ENCODE measurements at regions not wholly inside any gene's neighbourhood (a gene's known extent, or its start where the extent isn't known, plus 50 kb on each side); places are given as distances from the start of the nearest gene placed in this dataset.

GRCh38 chr21:35982717-35983116, 77.6 kb downstream of the SETD4 start:
- CTCF ChIA-PET = interaction anchor here (0.5 to 1.3 kb wide), 2 partner anchors 143 to 762 kb away, joined by 4 to 5 read pairs; no protein-coding TSS in a partner anchor
- TF ChIP-seq ZNF518A (tag by site-specific recombination; conservative IDR thresholded peaks at IDR 0.05; ENCODE audit: low read depth) (no peak), PRDM10 (tag by site-specific recombination; IDR thresholded peaks at IDR 0.05) (no peak), KLF7 (tag by site-specific recombination; IDR thresholded peaks at IDR 0.05; ENCODE audit: borderline replicate concordance) (no peak), ZNF76 (tag by site-specific recombination; IDR thresholded peaks at IDR 0.05; ENCODE audit: borderline replicate concordance, low read depth) (no peak), ZNF510 (tag by site-specific recombination; IDR thresholded peaks at IDR 0.05; ENCODE audit: insufficient replicate concordance) (no peak), ZNF16 (tag by site-specific recombination; IDR thresholded peaks at IDR 0.05; ENCODE audit: low read depth) (no peak), TSHZ1 (tag by site-specific recombination; IDR thresholded peaks at IDR 0.05; ENCODE audit: borderline replicate concordance) (no peak), TCF7L2 (IDR thresholded peaks at IDR 0.05; ENCODE audit: borderline replicate concordance, low read depth, low read length) (no peak), ZFHX2 (tag by site-specific recombination; conservative IDR thresholded peaks at IDR 0.05) (no peak), GLI4 (tag by site-specific recombination; IDR thresholded peaks at IDR 0.05) (no peak), ZNF23 (tag by site-specific recombination; IDR thresholded peaks at IDR 0.05; ENCODE audit: borderline replicate concordance) (no peak)

GRCh38 chr21:35981514-35982070, 78.7 kb downstream of the SETD4 start:
- ChIA-PET POLR2A (no interaction called here), CTCF (interaction anchor here (1.3 kb wide), 1 partner anchor 144 kb away, joined by 4 read pairs; no protein-coding TSS in a partner anchor)
- H3K4me3 ChIP-seq (ENCODE audit: low read depth, low read length) = no peak overlapping the region
- H3K9me3 ChIP-seq (ENCODE audit: control insufficient read depth, insufficient read depth, low read depth, low read length) = no peaks in the 10 kb centered on the region
- H3K36me3 ChIP-seq (ENCODE audit: control insufficient read depth in 2 of 2, insufficient read depth in 1 of 2, low read length in 2 of 2) = no peaks in the 10 kb centered on the region
- TF ChIP-seq ZNF133 (tag by site-specific recombination; IDR thresholded peaks at IDR 0.05) (no peak), IKZF3 (tag by site-specific recombination; IDR thresholded peaks at IDR 0.05) (no peak), ZNF23 (tag by site-specific recombination; IDR thresholded peaks at IDR 0.05; ENCODE audit: borderline replicate concordance) (no peak), OSR2 (tag by site-specific recombination; IDR thresholded peaks at IDR 0.05) (no peak), ZNF488 (tag by site-specific recombination; IDR thresholded peaks at IDR 0.05) (no peak), ZNF843 (tag by site-specific recombination; IDR thresholded peaks at IDR 0.05) (no peak), ZNF311 (tag by site-specific recombination; IDR thresholded peaks at IDR 0.05; ENCODE audit: borderline replicate concordance) (no peak), ATF2 (tag by site-specific recombination; IDR thresholded peaks at IDR 0.05; ENCODE audit: low read depth) (no peak)
- H3K4me1 ChIP-seq (ENCODE audit: control insufficient read depth, insufficient read depth, low read length) = no peaks in the 10 kb centered on the region
- no peak overlapping the region for H3K27ac ChIP-seq (ENCODE audit: extremely low read depth, low read depth, low read length)

More at GRCh38 chr21:35982717-35983116, 77.6 kb downstream of the SETD4 start:
- Histone ChIP-seq H3K4me1 (ENCODE audit: control insufficient read depth, insufficient read depth, low read length) (no peaks in the 10 kb centered on the region), H3K36me3 (ENCODE audit: control insufficient read depth in 2 of 2, insufficient read depth in 1 of 2, low read length in 2 of 2) (no peaks in the 10 kb centered on the region), H3K9me3 (ENCODE audit: control insufficient read depth, insufficient read depth, low read depth, low read length) (no peaks in the 10 kb centered on the region), H3K4me3 (ENCODE audit: low read depth, low read length) (no peak overlapping the region), H3K27ac (ENCODE audit: extremely low read depth, low read depth, low read length) (no peak overlapping the region)
- POLR2A ChIA-PET = no interaction called here

Data from HEK293 (cell line).